ENCODE measurements at regions not wholly inside any gene's neighbourhood (a gene's known extent, or its start where the extent isn't known, plus 50 kb on each side); places are given as distances from the start of the nearest gene placed in this dataset.

DNA sequence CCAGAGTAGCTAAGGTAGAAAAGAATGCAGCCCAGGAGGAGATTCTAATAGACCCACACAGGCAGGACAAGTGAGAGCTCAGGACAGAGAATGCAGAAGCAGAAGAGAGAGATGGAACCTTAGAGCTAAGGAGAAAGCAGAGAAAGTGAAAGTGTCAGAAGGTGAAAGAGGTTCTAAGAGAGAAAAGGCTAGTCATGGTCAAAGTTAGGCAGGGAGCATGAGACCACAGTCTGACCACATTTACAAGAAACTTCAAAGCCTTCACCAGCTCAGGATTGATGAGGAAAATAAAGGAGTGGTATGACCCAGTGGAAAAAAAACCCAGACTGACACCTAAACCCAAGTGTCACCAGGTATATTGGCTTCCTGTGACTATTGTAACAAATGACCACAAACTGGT is 131.8 kb upstream of the WDR11 start:
- TF ChIP-seq, protein P1, sequence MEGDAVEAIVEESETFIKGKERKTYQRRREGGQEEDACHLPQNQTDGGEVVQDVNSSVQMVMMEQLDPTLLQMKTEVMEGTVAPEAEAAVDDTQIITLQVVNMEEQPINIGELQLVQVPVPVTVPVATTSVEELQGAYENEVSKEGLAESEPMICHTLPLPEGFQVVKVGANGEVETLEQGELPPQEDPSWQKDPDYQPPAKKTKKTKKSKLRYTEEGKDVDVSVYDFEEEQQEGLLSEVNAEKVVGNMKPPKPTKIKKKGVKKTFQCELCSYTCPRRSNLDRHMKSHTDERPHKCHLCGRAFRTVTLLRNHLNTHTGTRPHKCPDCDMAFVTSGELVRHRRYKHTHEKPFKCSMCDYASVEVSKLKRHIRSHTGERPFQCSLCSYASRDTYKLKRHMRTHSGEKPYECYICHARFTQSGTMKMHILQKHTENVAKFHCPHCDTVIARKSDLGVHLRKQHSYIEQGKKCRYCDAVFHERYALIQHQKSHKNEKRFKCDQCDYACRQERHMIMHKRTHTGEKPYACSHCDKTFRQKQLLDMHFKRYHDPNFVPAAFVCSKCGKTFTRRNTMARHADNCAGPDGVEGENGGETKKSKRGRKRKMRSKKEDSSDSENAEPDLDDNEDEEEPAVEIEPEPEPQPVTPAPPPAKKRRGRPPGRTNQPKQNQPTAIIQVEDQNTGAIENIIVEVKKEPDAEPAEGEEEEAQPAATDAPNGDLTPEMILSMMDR (IDR thresholded peaks at IDR 0.05; ENCODE audit: low read depth, low read length, missing control alignments): no peak
- no peak overlapping the region for H3K4me3 ChIP-seq (replicated peaks; ENCODE audit: low read depth, low read length)
- no peak for DNase-seq (ENCODE audit: extremely low read depth, low read depth)

GRCh38 chr10:120727001-120727400 is 124.2 kb upstream of the WDR11 start:
- TF ChIP-seq, protein P1 (IDR thresholded peaks at IDR 0.05; ENCODE audit: low read depth, low read length, missing control alignments): no peak
- no peak for DNase-seq (ENCODE audit: extremely low read depth, low read depth)

GRCh38 chr10:120729547-120729946 is 121.6 kb upstream of the WDR11 start:
- DNase-seq (ENCODE audit: extremely low read depth, low read depth): no peak
- TF ChIP-seq, protein P1 (IDR thresholded peaks at IDR 0.05; ENCODE audit: low read depth, low read length, missing control alignments): no peak
- H3K4me3 ChIP-seq (replicated peaks; ENCODE audit: low read depth, low read length): no peak overlapping the region

More at GRCh38 chr10:120727001-120727400, 124.2 kb upstream of the WDR11 start:
- H3K4me3 ChIP-seq (replicated peaks; ENCODE audit: low read depth, low read length): no peak overlapping the region

- no peak for DNase-seq (ENCODE audit: extremely low read depth, low read depth)
- H3K4me3 ChIP-seq (replicated peaks; ENCODE audit: low read depth, low read length): no peak overlapping the region
- TF ChIP-seq, protein P1 (IDR thresholded peaks at IDR 0.05; ENCODE audit: low read depth, low read length, missing control alignments): no peak
Observed at GRCh38 chr10:120732067-120732466, 119.1 kb upstream of the WDR11 start.

- no peak for DNase-seq (ENCODE audit: extremely low read depth, low read depth)
- TF ChIP-seq, protein P1 (IDR thresholded peaks at IDR 0.05; ENCODE audit: low read depth, low read length, missing control alignments): no peak
- no peak overlapping the region for H3K4me3 ChIP-seq (replicated peaks; ENCODE audit: low read depth, low read length)
Observed at GRCh38 chr10:120732643-120733313, 118.4 kb upstream of the WDR11 start.

DNA sequence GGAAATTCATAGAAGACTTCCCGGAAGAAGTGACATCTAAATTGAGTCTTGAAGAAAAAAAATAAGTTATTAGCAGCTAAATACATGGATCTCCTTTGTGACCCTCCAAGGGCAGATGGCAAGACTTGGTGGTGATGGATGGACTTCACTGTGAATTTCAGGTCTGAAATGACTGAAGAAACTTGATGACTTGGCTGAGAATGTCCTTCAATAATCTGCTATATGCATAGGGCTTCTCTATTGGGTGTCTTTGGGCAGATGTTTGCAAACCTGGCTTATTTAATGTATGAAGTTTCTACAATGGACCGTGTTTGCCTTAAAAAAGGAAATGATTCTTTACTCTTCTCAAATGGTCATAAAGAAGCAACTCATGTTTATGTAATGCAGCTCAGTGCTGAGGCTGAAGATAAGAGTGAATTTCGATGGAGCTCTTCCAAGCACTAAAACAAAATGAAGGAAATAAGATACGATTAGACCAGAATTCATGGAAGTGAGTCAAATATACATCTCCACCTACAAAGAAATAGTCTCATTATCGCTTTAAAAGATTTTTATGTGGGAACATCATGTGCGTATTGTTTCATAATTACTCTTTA is 116.6 kb upstream of the WDR11 start:
- TF ChIP-seq, protein P1 (IDR thresholded peaks at IDR 0.05; ENCODE audit: low read depth, low read length, missing control alignments): no peak
- DNase-seq (ENCODE audit: extremely low read depth, low read depth): no peak
- H3K4me3 ChIP-seq (replicated peaks; ENCODE audit: low read depth, low read length): no peak overlapping the region

Data from HFF-Myc (cell line).